Brain microvascular endothelial cell (primary cell): ENCODE measurements at regions not wholly inside any gene's neighbourhood (a gene's known extent, or its start where the extent isn't known, plus 50 kb on each side); places are given as distances from the start of the nearest gene placed in this dataset.
"Not testable (repeated sequence)": the region's sequence is repeated elsewhere in the genome, so short reads cannot be mapped to it uniquely, and the experiment has no call there.

ENCODE experiments used
- DNase-seq: peaks from one replicate; pipeline ENCODE4 v3.0.0-alpha.2; 2020
- H3K27ac ChIP-seq: fragments of 250-450 bp; sonication (Bioruptor Pico); 2 replicates; pipeline ENCODE4 v1.5.1; 2020; ENCODE audit warnings: mild to moderate bottlenecking, moderate library complexity
- H3K27me3 ChIP-seq: fragments of 250-450 bp; sonication (Bioruptor Pico); replicated peaks from 2 replicates; pipeline ENCODE4 v1.5.1; 2020; ENCODE audit warnings: mild to moderate bottlenecking
- H3K36me3 ChIP-seq: fragments of 250-450 bp; sonication (Bioruptor Pico); replicated peaks from 2 replicates; pipeline ENCODE4 v1.5.1; 2020; ENCODE audit warnings: mild to moderate bottlenecking
- H3K4me3 ChIP-seq: 2 replicates; pipeline ENCODE4 v1.5.1; 2011; ENCODE audit warnings: low read depth, mild to moderate bottlenecking, control low read depth, low read length, moderate library complexity
- CTCF ChIP-seq: IDR thresholded peaks from 2 replicates; pipeline ENCODE4 v1.5.1; 2011; ENCODE audit warnings: low read depth, mild to moderate bottlenecking, moderate library complexity, low read length, control low read depth, inconsistent platforms; ENCODE audit errors: missing control alignments
- in situ Hi-C: cut with HindIII; loops from 2 replicates; pipeline ENCODE4 v1.10.0; 2017; ENCODE audit warnings: low sequenced_read_pairs, low pct_ligation_motif_present

GRCh38 chr9:108395421-108395820, 460.4 kb downstream of the ACTL7B start:
- no peak for DNase-seq
- Histone ChIP-seq H3K27me3 (no peaks in the 10 kb centered on the region), H3K36me3 (no peaks in the 10 kb centered on the region), H3K4me3 (no peak overlapping the region), H3K27ac (no peak overlapping the region)
- in situ Hi-C loops: no loop called here
- TF ChIP-seq CTCF: no peak

GRCh38 chr9:108394726-108395125, 461.1 kb downstream of the ACTL7B start:
- H3K27ac ChIP-seq: no peak overlapping the region
- DNase-seq: no peak
- TF ChIP-seq CTCF: no peak
- in situ Hi-C loops: no loop called here
- no peak overlapping the region for H3K4me3 ChIP-seq
- H3K36me3 ChIP-seq: no peaks in the 10 kb centered on the region
- no peaks in the 10 kb centered on the region for H3K27me3 ChIP-seq

- DNase-seq, H3K27ac ChIP-seq, H3K36me3 ChIP-seq, H3K27me3 ChIP-seq, in situ Hi-C loops, H3K4me3 ChIP-seq: not testable (repeated sequence)
Observed at GRCh38 chr9:108393481-108394001, 462.2 kb downstream of the ACTL7B start.

GRCh38 chr9:108392877-108393276, 462.9 kb downstream of the ACTL7B start:
- Histone ChIP-seq H3K27ac (no peak overlapping the region), H3K27me3 (no peaks in the 10 kb centered on the region), H3K4me3 (no peak overlapping the region), H3K36me3 (no peaks in the 10 kb centered on the region)
- DNase-seq: no peak
- in situ Hi-C loops: no loop called here
- no peak for TF ChIP-seq CTCF

GRCh38 chr9:108389056-108389455, 466.7 kb downstream of the ACTL7B start:
- no peaks in the 10 kb centered on the region for H3K27me3 ChIP-seq
- no peaks in the 10 kb centered on the region for H3K36me3 ChIP-seq
- DNase-seq: no peak
- no peak for TF ChIP-seq CTCF
- H3K4me3 ChIP-seq: no peak overlapping the region
- no peak overlapping the region for H3K27ac ChIP-seq
- in situ Hi-C loops: no loop called here

GRCh38 chr9:108386859-108387384, 468.9 kb downstream of the ACTL7B start:
- TF ChIP-seq CTCF: no peak
- no peak overlapping the region for H3K4me3 ChIP-seq
- in situ Hi-C loops: no loop called here
- no peaks in the 10 kb centered on the region for H3K27me3 ChIP-seq
- no peak for DNase-seq
- H3K27ac ChIP-seq: no peak overlapping the region
- H3K36me3 ChIP-seq: no peaks in the 10 kb centered on the region
